ENCODE measurements at regions not wholly inside any gene's neighbourhood (a gene's known extent, or its start where the extent isn't known, plus 50 kb on each side); places are given as distances from the start of the nearest gene placed in this dataset.
A peak's percentile ranks its signal among the peaks of the same experiment; 100 is the strongest.
"Not testable (repeated sequence)": the region's sequence is repeated elsewhere in the genome, so short reads cannot be mapped to it uniquely, and the experiment has no call there.

GRCh38 chr6:23524548-23524947 is 601.5 kb upstream of the NRSN1 start:
- DNase-seq (ENCODE audit: low read depth in 4 of 4, low spot score in 2 of 4) = peak in 3 of 4 donors; percentile 29 to 38 (median 37)

- DNase-seq (ENCODE audit: low read depth in 4 of 4, low spot score in 2 of 4) = no peak
Observed at GRCh38 chr6:23526526-23526925, 599.5 kb upstream of the NRSN1 start.

DNA sequence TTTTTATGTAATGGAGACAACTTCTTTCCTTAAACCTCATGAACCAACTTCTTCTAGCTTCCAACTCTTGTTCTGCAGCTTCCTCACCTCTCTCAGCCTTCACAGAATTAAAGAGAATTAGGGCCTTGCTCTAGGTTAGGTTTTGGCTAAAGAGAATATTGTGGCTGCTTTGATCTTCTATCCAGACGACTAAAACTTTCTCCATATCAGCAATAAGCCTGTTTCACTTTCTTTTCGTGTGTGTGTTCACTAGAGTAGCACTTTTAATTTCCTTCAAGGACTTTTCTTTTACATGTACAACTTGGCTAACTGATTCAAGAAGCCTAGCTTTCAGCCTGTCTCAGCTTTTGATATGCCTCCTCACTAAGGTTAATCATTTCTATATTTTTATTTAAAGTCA is 596.1 kb upstream of the NRSN1 start:
- no peak for DNase-seq (ENCODE audit: low read depth in 4 of 4, low spot score in 2 of 4)

GRCh38 chr6:23531666-23532065 is 594.3 kb upstream of the NRSN1 start:
- DNase-seq (ENCODE audit: low read depth in 4 of 4, low spot score in 2 of 4) = no peak

- no peak for DNase-seq (ENCODE audit: low read depth in 4 of 4, low spot score in 2 of 4)
Observed at GRCh38 chr6:23532227-23532626, 593.8 kb upstream of the NRSN1 start.

DNA sequence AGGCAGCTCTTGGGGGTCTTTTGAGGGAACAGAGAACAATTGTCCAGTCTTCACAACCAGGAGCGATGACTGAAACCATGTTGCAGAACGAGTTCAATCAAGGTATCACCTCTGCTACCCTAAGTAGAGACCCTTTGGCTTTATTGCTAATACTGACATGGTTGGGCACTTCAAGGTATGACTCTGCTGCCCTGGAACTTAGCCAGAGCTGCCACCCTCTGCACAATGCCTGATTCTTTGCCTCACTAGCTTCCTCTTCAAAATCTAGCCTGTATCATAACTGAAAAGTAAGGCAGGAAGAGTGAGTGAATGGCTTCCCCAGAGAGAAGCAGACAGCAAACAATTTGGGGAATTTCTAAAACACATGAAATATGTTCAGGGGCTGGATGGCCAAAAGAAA is 592.7 kb upstream of the NRSN1 start:
- no peak for DNase-seq (ENCODE audit: low read depth in 4 of 4, low spot score in 2 of 4)

DNA sequence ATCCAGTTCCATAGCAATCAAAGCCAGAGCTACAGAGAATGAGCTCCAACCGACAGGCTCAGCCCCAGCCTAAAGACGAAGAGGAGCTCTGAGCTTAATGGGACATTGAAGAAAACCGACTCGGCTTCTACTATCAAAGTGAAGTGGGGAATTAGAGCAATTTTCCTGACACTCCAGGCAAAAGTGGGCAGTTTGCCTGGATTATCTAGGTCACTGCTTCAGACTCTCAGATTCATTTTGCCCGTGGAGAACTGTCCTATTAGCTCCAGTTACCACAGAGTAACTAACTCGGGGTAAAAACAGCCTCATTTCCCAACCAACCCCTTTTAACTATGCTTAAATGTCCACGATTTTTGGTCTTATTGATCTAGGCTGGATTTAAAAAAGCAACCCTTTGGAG is 592.1 kb upstream of the NRSN1 start:
- DNase-seq (ENCODE audit: low read depth in 4 of 4, low spot score in 2 of 4) = no peak

DNA sequence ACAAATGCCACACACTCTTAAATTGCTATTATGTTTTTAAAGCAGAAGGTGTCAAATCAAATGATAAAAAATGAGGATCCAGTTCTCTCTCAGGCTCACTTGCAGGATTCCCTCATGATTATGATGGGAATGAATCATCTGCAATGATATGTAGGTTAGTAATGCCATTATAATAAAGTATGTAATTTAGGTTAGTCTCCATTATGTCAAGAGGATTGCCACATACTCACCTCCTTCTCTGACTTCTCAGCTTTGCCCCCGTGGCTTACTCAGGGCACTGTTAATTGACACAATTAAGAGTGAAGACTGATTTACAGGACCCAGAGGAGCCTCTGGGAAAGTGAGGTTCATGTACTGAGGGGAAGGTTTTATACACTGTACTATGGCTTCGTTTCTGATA is 591.7 kb upstream of the NRSN1 start:
- no peak for DNase-seq (ENCODE audit: low read depth in 4 of 4, low spot score in 2 of 4)

DNA sequence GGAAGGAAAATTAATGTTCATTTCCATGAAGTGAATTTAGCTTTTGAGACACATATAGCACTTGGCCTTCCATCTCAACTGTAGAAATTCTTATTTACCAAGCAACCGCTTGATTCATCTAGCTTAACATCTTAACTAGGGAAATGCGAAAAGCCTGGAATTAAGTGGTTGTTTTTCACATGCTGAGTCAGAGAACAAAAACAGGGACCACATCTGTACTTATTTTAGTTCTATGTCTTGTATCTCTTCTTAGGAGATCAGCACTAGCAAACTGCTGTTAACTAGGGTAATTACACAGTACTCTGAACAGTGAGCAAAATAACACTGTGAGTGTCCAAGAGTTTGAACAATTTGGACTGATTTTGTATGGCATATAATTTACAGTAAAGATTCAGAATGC is 590.9 kb upstream of the NRSN1 start:
- DNase-seq (ENCODE audit: low read depth in 4 of 4, low spot score in 2 of 4) = no peak

DNA sequence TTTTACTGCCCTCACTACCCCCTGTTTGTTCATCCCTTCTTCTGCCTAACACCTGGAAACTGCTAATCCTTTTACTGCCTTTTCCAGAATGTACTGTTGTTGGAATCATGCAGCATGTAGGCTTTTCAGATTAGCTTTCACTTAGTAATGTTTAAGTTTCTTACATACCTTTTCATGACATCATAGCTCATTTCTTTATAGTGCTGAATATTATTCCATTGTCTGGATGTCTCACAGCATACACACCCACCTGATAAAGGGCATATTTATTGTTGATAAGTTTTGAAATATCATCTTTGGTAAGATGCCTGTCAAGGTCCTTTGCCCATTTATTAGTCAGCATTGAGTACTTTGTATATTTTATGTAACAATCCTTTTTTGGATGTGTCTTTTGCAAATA is 588.2 kb upstream of the NRSN1 start:
- no peak for DNase-seq (ENCODE audit: low read depth in 4 of 4, low spot score in 2 of 4)

- no peak for DNase-seq (ENCODE audit: low read depth in 4 of 4, low spot score in 2 of 4)
Observed at GRCh38 chr6:23547851-23548250, 578.2 kb upstream of the NRSN1 start.

DNA sequence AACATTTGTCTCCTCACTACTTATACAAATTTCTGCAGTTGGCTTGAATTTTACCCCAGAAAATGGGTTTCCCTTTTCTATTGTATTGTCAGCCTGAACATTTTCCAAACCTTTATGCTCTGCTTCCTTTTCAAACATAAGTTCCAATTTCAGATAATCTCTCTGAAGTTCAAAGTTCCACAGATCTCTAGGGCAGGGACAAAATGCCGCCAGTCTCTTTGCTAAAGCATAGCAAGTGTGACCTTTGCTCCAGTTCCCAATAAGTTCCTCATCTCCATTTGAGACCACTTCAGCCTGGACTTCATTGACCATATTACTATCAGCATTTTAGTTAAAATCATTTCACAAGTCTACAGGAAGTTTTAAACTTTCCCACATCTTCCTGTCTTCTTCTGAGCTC is 571.1 kb upstream of the NRSN1 start:
- not testable (repeated sequence) for DNase-seq (ENCODE audit: low read depth in 4 of 4, low spot score in 2 of 4)

DNA sequence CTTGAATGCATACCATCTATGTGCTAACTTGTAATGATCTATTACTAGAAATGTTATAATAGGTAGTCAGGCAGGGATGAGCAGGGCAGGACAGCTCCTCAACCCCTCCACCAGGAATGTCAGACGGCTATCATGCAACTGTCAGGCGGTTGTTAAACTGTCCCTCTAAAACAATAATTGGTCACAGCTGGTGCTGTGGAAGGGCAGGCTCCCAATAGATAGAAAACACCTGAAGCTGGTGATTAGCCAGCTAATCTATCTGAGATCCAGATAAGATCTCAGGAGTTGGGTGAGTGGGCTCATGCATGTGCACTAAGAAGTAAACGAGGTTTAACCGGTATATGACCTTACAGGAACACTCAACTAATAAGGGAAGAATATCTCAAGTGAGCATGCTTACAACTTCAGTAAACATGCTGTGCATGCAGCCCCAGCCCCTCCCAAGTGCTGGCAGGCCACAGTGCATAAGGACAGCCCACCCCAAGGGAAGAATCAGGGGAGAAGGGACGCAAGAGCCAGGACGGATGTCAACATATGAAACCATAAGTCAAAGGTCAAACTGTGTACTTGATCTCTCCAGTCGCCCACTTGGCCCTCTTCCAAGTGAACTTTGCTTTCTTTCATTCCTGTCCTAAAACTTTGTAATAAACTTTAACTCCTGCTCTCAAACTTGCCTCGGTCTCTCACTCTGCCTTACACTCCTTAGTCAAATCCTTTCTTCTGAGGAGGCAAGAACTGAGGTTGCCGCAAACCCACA is 566.2 kb upstream of the NRSN1 start:
- DNase-seq (ENCODE audit: low read depth in 4 of 4, low spot score in 2 of 4) = peak in 3 of 4 donors; percentile 34 to 51 (median 39)

DNA sequence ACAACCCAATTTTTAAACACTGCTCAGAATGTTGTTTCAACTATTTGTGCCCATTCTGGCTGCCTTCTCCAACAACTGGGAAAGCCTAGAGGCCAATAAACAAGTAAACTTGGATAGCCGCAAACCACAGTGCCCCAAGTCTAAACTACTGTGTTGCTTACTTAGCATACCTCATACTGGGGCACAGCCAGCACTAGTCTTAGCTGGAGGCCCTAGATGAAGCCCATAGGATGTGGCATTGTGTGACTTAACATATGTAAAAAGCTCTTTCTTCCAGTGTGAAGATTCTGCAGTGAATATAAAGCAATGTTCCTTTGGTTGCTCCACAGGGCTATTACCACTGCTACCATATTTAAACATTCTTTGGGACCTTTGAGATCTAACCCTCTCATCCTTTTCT is 564.3 kb upstream of the NRSN1 start:
- DNase-seq (ENCODE audit: low read depth in 4 of 4, low spot score in 2 of 4) = no peak

DNA sequence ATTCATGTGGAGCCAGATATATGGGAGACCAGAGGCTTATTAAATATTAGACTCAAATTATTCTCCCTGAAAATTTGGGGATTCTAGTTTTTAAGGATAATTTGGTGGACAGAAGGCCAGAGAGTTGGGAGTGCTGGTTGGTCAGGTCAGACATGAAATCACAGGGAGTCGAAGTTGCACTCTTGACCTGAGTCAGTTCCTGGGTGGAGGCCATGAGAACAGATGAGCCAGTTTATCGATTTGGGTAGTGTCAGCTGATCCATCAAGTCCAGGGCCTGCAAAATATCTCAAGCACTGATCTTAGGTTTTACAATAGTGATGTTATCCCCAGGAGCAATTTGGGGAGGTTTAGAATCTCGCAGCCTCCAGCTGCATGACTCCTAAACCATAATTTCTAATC is 563.5 kb upstream of the NRSN1 start:
- no peak for DNase-seq (ENCODE audit: low read depth in 4 of 4, low spot score in 2 of 4)

GRCh38 chr6:23563323-23563722 is 562.7 kb upstream of the NRSN1 start:
- no peak for DNase-seq (ENCODE audit: low read depth in 4 of 4, low spot score in 2 of 4)

GRCh38 chr6:23566418-23566817 is 559.6 kb upstream of the NRSN1 start:
- no peak for DNase-seq (ENCODE audit: low read depth in 4 of 4, low spot score in 2 of 4)

- no peak for DNase-seq (ENCODE audit: low read depth in 4 of 4, low spot score in 2 of 4)
Observed at GRCh38 chr6:23568292-23568691, 557.7 kb upstream of the NRSN1 start.

DNA sequence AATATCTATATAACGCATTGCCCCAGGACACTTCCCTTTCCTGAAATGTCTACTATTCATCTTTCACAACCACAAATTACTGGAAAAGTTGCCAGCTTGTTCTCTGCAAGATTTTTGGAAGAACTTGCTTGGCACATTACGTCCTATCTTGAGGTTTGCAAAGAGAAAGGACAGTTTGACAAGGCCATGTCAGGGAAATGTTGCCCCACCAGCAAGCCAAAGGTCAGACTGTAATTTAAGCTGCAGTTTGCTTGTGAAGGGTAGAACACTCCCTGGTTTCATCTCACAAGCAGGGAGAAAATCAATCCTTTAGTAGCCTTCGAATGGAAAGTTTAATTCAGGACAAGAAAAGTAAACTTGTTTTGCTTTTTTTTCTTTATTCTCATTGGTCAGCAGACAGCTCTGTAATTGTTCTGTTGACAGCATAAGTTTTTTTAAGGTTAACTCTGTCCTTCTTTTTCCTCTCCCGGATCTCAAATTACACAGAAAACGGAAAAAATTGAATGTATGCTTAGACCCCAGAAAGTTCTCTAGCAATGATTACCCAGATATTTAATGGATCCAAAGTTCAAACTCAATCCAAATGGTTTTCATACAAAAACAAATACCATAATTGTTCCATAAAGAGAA is 541.8 kb upstream of the NRSN1 start:
- DNase-seq (ENCODE audit: low read depth in 4 of 4, low spot score in 2 of 4) = no peak

DNA sequence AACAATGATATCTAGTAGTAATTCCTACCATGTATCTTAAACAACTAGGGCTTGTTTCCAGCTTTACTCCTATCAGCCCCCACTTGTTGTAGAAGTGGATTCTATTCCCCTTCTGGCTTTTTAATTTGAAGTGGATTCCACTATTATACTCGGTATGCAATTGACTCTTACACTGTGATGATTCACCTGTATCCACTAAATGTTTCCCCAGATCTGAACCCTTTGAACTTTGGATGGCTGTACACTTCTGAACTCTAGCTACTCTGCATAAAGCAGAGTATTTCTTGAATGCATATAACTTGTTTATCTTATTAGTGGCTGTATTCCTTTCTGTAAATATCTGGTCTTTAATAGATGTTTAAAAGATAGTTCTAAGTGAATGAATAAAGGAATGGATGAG is 538.4 kb upstream of the NRSN1 start:
- DNase-seq (ENCODE audit: low read depth in 4 of 4, low spot score in 2 of 4) = no peak

DNA sequence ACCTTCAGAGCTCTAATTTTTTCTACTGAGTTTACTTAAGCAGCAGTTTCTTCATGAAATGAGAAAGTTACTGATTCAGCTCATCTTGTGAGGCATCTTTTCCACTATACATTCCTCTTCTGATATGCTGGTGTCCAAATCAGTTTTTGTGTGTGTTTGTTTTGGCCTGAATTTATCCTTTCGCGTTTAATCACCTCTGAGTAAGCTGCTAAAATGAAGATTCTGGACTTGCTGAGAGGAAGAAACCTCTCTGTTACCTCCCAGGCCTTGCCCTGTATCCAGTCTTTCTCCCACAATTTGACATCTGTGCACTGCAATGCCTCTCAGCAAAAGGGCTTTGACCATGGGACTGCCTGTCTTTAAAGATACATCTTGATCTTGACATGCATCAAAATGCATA is 536.2 kb upstream of the NRSN1 start:
- DNase-seq (ENCODE audit: low read depth in 4 of 4, low spot score in 2 of 4) = no peak

- no peak for DNase-seq (ENCODE audit: low read depth in 4 of 4, low spot score in 2 of 4)
Observed at GRCh38 chr6:23590498-23591126, 535.4 kb upstream of the NRSN1 start.
